ENCODE measurements at regions not wholly inside any gene's neighbourhood (a gene's known extent, or its start where the extent isn't known, plus 50 kb on each side); places are given as distances from the start of the nearest gene placed in this dataset.

GRCh38 chr16:49910541-49911071, 54.7 kb upstream of the ZNF423 start:
- DNase-seq, result no peak

GRCh38 chr16:49911430-49911829, 55.5 kb upstream of the ZNF423 start:
- DNase-seq, result no peak

GRCh38 chr16:49912721-49913120, 56.8 kb upstream of the ZNF423 start:
- no peak for DNase-seq

GRCh38 chr16:49913720-49914119, 57.8 kb upstream of the ZNF423 start:
- no peak for DNase-seq

- no peak for DNase-seq
Measured at GRCh38 chr16:49914657-49915056, 58.7 kb upstream of the ZNF423 start.

GRCh38 chr16:49918257-49918656, 62.3 kb upstream of the ZNF423 start:
- no peak for DNase-seq

GRCh38 chr16:49919327-49919726, 63.4 kb upstream of the ZNF423 start:
- no peak for DNase-seq

GRCh38 chr16:49920397-49920796, 64.5 kb upstream of the ZNF423 start:
- DNase-seq, result no peak

GRCh38 chr16:49921106-49921505, 65.2 kb upstream of the ZNF423 start:
- DNase-seq, result no peak

- DNase-seq, result peak; percentile 65
Measured at GRCh38 chr16:49921791-49922456, 66.0 kb upstream of the ZNF423 start.

GRCh38 chr16:49923411-49923810, 67.5 kb upstream of the ZNF423 start:
- no peak for DNase-seq

- DNase-seq, result no peak
Measured at GRCh38 chr16:49924078-49924477, 68.2 kb upstream of the ZNF423 start.

GRCh38 chr16:49926941-49927340, 71.0 kb upstream of the ZNF423 start:
- no peak for DNase-seq

GRCh38 chr16:49928176-49929041, 72.5 kb upstream of the ZNF423 start:
- no peak for DNase-seq

- DNase-seq, result no peak
Measured at GRCh38 chr16:49929626-49930025, 73.7 kb upstream of the ZNF423 start.

GRCh38 chr16:49930841-49931240, 74.9 kb upstream of the ZNF423 start:
- DNase-seq, result no peak

GRCh38 chr16:49931266-49931665, 75.4 kb upstream of the ZNF423 start:
- no peak for DNase-seq

GRCh38 chr16:49931916-49932315, 76.0 kb upstream of the ZNF423 start:
- DNase-seq, result no peak

GRCh38 chr16:49932434-49932833, 76.5 kb upstream of the ZNF423 start:
- DNase-seq, result no peak

- no peak for DNase-seq
Measured at GRCh38 chr16:49932946-49933345, 77.0 kb upstream of the ZNF423 start.

- no peak for DNase-seq
Measured at GRCh38 chr16:49936791-49937190, 80.9 kb upstream of the ZNF423 start.

GRCh38 chr16:49937886-49938285, 82.0 kb upstream of the ZNF423 start:
- DNase-seq, result no peak

GRCh38 chr16:49939495-49939894, 83.6 kb upstream of the ZNF423 start:
- DNase-seq, result no peak
